ENCODE measurements at regions not wholly inside any gene's neighbourhood (a gene's known extent, or its start where the extent isn't known, plus 50 kb on each side); places are given as distances from the start of the nearest gene placed in this dataset.

DNA sequence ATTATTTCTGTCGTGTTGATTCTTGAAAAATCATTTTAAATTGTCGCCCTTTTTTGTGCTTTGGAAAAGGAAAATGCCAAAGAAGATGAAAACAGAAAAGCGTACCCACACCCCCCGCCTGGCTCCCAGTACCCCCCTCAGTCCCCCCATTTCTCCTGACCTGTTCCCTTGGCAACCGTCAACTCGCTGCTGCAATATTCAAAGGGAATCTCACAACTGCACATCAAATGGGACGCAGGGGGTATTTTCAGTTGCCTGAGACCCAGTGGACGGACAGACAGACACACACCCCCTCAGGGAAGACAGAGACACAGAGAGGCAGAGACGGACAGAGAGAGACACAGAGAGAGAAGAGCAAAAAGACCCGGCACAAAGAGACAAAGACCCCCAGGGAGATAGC lies 83.5 kb upstream of the PRR20G start:
- Histone ChIP-seq H3F3A (ENCODE audit: low read depth) (no peaks in the 10 kb centered on the region), H3K9ac (no peak overlapping the region)

DNA sequence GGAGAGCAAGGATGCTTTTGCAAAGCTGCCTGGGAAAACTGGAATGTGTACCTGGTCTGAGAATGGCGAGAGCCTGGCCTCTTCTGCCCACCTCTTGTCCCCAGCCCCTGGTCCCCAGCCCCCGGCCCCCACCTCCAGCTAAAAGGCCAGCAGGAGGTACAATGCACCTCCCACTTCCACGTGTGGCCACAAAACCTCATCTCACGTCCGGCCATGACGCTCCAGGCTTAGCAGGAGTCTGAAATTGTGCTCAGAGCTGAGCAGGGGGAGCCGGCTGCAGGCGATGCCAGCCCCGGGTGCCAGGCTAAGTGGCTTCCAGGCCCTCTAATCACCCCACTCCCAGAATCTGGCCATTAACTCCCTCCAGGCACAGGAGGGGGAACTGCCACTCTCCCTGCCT lies 83.1 kb upstream of the PRR20G start:
- no peak overlapping the region for H3K4me2 ChIP-seq
- no peak overlapping the region for H2AFZ ChIP-seq (replicated peaks)
- Mint-ChIP-seq H3K4me3 (no peak overlapping the region), H3K27me3 (ENCODE audit: insufficient read depth, low read depth) (peaks cover 8% of the 10 kb centered on the region), H3K9me3 (peaks cover 2% of the 10 kb centered on the region), H3K36me3 (no peaks in the 10 kb centered on the region), H3K27ac (peak overlapping the region; percentile 62), H3K4me1 (peaks cover 71% of the 10 kb centered on the region)
- no peak overlapping the region for H3K27ac ChIP-seq
- H3K4me1 ChIP-seq, result peaks cover 14% of the 10 kb centered on the region
- H3K4me3 ChIP-seq, result no peak overlapping the region
- no peak for DNase-seq (ENCODE audit: low spot score)
- H3F3A ChIP-seq (ENCODE audit: low read depth), result no peaks in the 10 kb centered on the region
- H3K79me2 ChIP-seq (ENCODE audit: low read depth), result no peaks in the 10 kb centered on the region
- no peaks in the 10 kb centered on the region for H4K20me1 ChIP-seq (ENCODE audit: low read depth)
- no peaks in the 10 kb centered on the region for H3K9me3 ChIP-seq (ENCODE audit: low read depth)
- no peak overlapping the region for H3K9ac ChIP-seq
- peaks cover 3% of the 10 kb centered on the region for H3K27me3 ChIP-seq
- H3K36me3 ChIP-seq, result no peaks in the 10 kb centered on the region
- TF ChIP-seq EZH2 (IDR thresholded peaks at IDR 0.05) (no peak), EZH2phosphoT487 (IDR thresholded peaks at IDR 0.05) (no peak)
- TF ChIP-seq, protein P1, sequence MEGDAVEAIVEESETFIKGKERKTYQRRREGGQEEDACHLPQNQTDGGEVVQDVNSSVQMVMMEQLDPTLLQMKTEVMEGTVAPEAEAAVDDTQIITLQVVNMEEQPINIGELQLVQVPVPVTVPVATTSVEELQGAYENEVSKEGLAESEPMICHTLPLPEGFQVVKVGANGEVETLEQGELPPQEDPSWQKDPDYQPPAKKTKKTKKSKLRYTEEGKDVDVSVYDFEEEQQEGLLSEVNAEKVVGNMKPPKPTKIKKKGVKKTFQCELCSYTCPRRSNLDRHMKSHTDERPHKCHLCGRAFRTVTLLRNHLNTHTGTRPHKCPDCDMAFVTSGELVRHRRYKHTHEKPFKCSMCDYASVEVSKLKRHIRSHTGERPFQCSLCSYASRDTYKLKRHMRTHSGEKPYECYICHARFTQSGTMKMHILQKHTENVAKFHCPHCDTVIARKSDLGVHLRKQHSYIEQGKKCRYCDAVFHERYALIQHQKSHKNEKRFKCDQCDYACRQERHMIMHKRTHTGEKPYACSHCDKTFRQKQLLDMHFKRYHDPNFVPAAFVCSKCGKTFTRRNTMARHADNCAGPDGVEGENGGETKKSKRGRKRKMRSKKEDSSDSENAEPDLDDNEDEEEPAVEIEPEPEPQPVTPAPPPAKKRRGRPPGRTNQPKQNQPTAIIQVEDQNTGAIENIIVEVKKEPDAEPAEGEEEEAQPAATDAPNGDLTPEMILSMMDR (IDR thresholded peaks at IDR 0.05), result no peak

More for the DNA sequence above, 83.5 kb upstream of the PRR20G start:
- TF ChIP-seq EZH2phosphoT487 (IDR thresholded peaks at IDR 0.05) (no peak), EZH2 (IDR thresholded peaks at IDR 0.05) (no peak)
- TF ChIP-seq, protein P1 (IDR thresholded peaks at IDR 0.05), result no peak
- Histone ChIP-seq H3K27ac (no peak overlapping the region), H4K20me1 (ENCODE audit: low read depth) (no peaks in the 10 kb centered on the region), H3K4me2 (no peak overlapping the region), H3K4me3 (no peak overlapping the region), H3K4me1 (peaks cover 14% of the 10 kb centered on the region), H3K9me3 (ENCODE audit: low read depth) (no peaks in the 10 kb centered on the region), H3K36me3 (no peaks in the 10 kb centered on the region), H2AFZ (replicated peaks) (no peak overlapping the region), H3K79me2 (ENCODE audit: low read depth) (no peaks in the 10 kb centered on the region), H3K27me3 (peaks cover 1% of the 10 kb centered on the region)
- peak overlapping the region; percentile 62 for H3K27ac Mint-ChIP-seq
- H3K27me3 Mint-ChIP-seq (ENCODE audit: insufficient read depth, low read depth), result peaks cover 5% of the 10 kb centered on the region
- H3K4me3 Mint-ChIP-seq, result no peak overlapping the region
- H3K4me1 Mint-ChIP-seq, result peaks cover 68% of the 10 kb centered on the region
- no peaks in the 10 kb centered on the region for H3K36me3 Mint-ChIP-seq
- H3K9me3 Mint-ChIP-seq, result peaks cover 2% of the 10 kb centered on the region
- DNase-seq (ENCODE audit: low spot score), result no peak

DNA sequence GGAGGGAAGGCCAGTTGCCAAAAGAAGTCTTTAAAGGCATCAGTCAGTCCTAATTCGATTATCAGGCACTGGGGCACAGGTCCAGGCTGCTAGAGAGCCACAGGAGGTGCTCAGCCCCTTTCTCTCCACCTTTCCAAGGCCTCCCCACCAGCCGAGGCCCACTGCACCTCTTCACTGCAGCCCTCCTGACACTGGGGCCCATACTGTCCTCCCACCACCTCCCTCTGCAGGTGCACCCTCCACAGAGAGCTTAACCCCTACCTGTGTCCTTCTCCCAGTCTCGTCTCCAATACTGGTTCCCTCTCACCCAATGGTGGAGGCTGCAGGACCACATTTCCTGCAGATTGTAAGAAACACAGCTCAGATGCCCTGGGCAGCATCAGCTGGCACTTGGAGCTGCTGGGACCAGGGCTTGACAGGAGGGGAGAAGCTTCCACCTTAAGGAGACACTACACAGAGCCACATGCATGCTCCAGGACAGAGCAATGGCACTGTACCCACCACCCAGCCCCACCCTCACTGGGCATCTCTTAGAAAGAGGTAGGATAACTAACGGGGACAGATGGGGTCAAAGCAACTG lies 81.6 kb upstream of the PRR20G start:
- Mint-ChIP-seq H3K4me1 (peaks cover 66% of the 10 kb centered on the region), H3K27me3 (ENCODE audit: insufficient read depth, low read depth) (peaks cover 9% of the 10 kb centered on the region), H3K27ac (peak overlapping the region; percentile 71), H3K36me3 (no peaks in the 10 kb centered on the region), H3K9me3 (no peaks in the 10 kb centered on the region), H3K4me3 (no peak overlapping the region)
- Histone ChIP-seq H3K9ac (no peak overlapping the region), H3K9me3 (ENCODE audit: low read depth) (no peaks in the 10 kb centered on the region), H4K20me1 (ENCODE audit: low read depth) (no peaks in the 10 kb centered on the region), H3K4me3 (no peak overlapping the region), H2AFZ (replicated peaks) (no peak overlapping the region), H3K79me2 (ENCODE audit: low read depth) (no peaks in the 10 kb centered on the region), H3K27me3 (peaks cover 3% of the 10 kb centered on the region), H3K4me1 (peaks cover 14% of the 10 kb centered on the region), H3K4me2 (no peak overlapping the region), H3K27ac (no peak overlapping the region), H3F3A (ENCODE audit: low read depth) (no peaks in the 10 kb centered on the region), H3K36me3 (no peaks in the 10 kb centered on the region)
- no peak for DNase-seq (ENCODE audit: low spot score)
- no peak for TF ChIP-seq EZH2 (IDR thresholded peaks at IDR 0.05)
- TF ChIP-seq, protein P1 (IDR thresholded peaks at IDR 0.05), result no peak
- TF ChIP-seq EZH2phosphoT487 (IDR thresholded peaks at IDR 0.05), result no peak
